Immature natural killer cell (primary cell): ENCODE measurements at regions not wholly inside any gene's neighbourhood (a gene's known extent, or its start where the extent isn't known, plus 50 kb on each side); places are given as distances from the start of the nearest gene placed in this dataset.

Experiments used
- DNase-seq, 3 donors: peaks; one replicate each; pipeline ENCODE4 v3.0.0; 2022; ENCODE audit warnings: mixed read lengths in 1 of 3
- H3K27ac Mint-ChIP-seq, 6 donors: one replicate each; pipeline ENCODE4 v1.8.0; 2020; ENCODE audit warnings: mixed read lengths in 6 of 6, mild to moderate bottlenecking in 5 of 6, inconsistent platforms in 4 of 6, moderate library complexity in 3 of 6
- H3K27me3 Mint-ChIP-seq, 3 donors: one replicate each; pipeline ENCODE4 v1.8.0; 2020 to 2021; ENCODE audit warnings: low read depth in 3 of 3, mild to moderate bottlenecking in 3 of 3, mixed read lengths in 3 of 3, moderate library complexity in 3 of 3, inconsistent platforms in 1 of 3
- H3K36me3 Mint-ChIP-seq, 3 donors: one replicate each; pipeline ENCODE4 v1.8.0; 2020; ENCODE audit warnings: mixed read lengths in 3 of 3, inconsistent platforms in 2 of 3, mild to moderate bottlenecking in 2 of 3
- H3K4me1 Mint-ChIP-seq, 2 donors: one replicate each; pipeline ENCODE4 v1.8.0; 2020; ENCODE audit warnings: inconsistent platforms in 2 of 2, mild to moderate bottlenecking in 2 of 2, mixed read lengths in 2 of 2, moderate library complexity in 1 of 2
- H3K4me3 Mint-ChIP-seq, 5 donors: one replicate each; pipeline ENCODE4 v1.8.0; 2020; ENCODE audit warnings: mild to moderate bottlenecking in 5 of 5, mixed read lengths in 5 of 5, inconsistent platforms in 3 of 5, moderate library complexity in 3 of 5
- H3K9me3 Mint-ChIP-seq, 6 donors: one replicate each; pipeline ENCODE4 v1.8.0; 2020; ENCODE audit warnings: mild to moderate bottlenecking in 6 of 6, mixed read lengths in 6 of 6, inconsistent platforms in 4 of 6, moderate library complexity in 3 of 6

GRCh38 chr5:113825176-113825575 is 311.7 kb downstream of the YTHDC2 start:
- no peak overlapping the region for H3K27ac Mint-ChIP-seq
- H3K4me3 Mint-ChIP-seq: no peak overlapping the region
- H3K9me3 Mint-ChIP-seq: peaks cover 4 to 28% (median 8%) of the 10 kb centered on the region in 6 donors
- peaks cover 0 to 4% (median 0%) of the 10 kb centered on the region in 3 donors for H3K36me3 Mint-ChIP-seq
- no peaks in the 10 kb centered on the region for H3K4me1 Mint-ChIP-seq
- no peak for DNase-seq
- no peaks in the 10 kb centered on the region for H3K27me3 Mint-ChIP-seq

- Mint-ChIP-seq H3K4me3 (no peak overlapping the region), H3K4me1 (no peaks in the 10 kb centered on the region), H3K27me3 (peaks cover 0 to 2% (median 1%) of the 10 kb centered on the region in 3 donors), H3K27ac (no peak overlapping the region), H3K36me3 (no peaks in the 10 kb centered on the region), H3K9me3 (peaks cover 2 to 8% (median 4%) of the 10 kb centered on the region in 6 donors)
- DNase-seq: no peak
Observed at GRCh38 chr5:113846941-113847340, 333.4 kb downstream of the YTHDC2 start.

- peaks cover 0 to 4% (median 0%) of the 10 kb centered on the region in 3 donors for H3K27me3 Mint-ChIP-seq
- peaks cover 2 to 33% (median 10%) of the 10 kb centered on the region in 6 donors for H3K9me3 Mint-ChIP-seq
- no peaks in the 10 kb centered on the region for H3K36me3 Mint-ChIP-seq
- no peak overlapping the region for H3K4me3 Mint-ChIP-seq
- no peaks in the 10 kb centered on the region for H3K4me1 Mint-ChIP-seq
- H3K27ac Mint-ChIP-seq: no peak overlapping the region
- DNase-seq: no peak
Observed at GRCh38 chr5:113864437-113864836, 350.9 kb downstream of the YTHDC2 start.

- Mint-ChIP-seq H3K27me3 (peaks cover 0 to 7% (median 0%) of the 10 kb centered on the region in 3 donors), H3K9me3 (peaks cover 5 to 30% (median 16%) of the 10 kb centered on the region in 6 donors), H3K36me3 (no peaks in the 10 kb centered on the region), H3K4me1 (no peaks in the 10 kb centered on the region), H3K4me3 (no peak overlapping the region), H3K27ac (no peak overlapping the region)
- DNase-seq: no peak
Observed at GRCh38 chr5:113866763-113867162, 353.3 kb downstream of the YTHDC2 start.

GRCh38 chr5:113869611-113870010 is 356.1 kb downstream of the YTHDC2 start:
- H3K9me3 Mint-ChIP-seq: peaks cover 5 to 30% (median 15%) of the 10 kb centered on the region in 6 donors
- H3K36me3 Mint-ChIP-seq: no peaks in the 10 kb centered on the region
- no peaks in the 10 kb centered on the region for H3K4me1 Mint-ChIP-seq
- H3K27me3 Mint-ChIP-seq: peaks cover 0 to 7% (median 2%) of the 10 kb centered on the region in 3 donors
- DNase-seq: no peak
- no peak overlapping the region for H3K4me3 Mint-ChIP-seq
- no peak overlapping the region for H3K27ac Mint-ChIP-seq

- Mint-ChIP-seq H3K27ac (no peak overlapping the region), H3K9me3 (peaks cover 7 to 22% (median 11%) of the 10 kb centered on the region in 6 donors), H3K36me3 (no peaks in the 10 kb centered on the region), H3K4me3 (no peak overlapping the region), H3K4me1 (no peaks in the 10 kb centered on the region), H3K27me3 (peaks cover 0 to 7% (median 4%) of the 10 kb centered on the region in 3 donors)
- no peak for DNase-seq
Observed at GRCh38 chr5:113871972-113872371, 358.5 kb downstream of the YTHDC2 start.

GRCh38 chr5:113875096-113875495 is 361.6 kb downstream of the YTHDC2 start:
- Mint-ChIP-seq H3K27ac (no peak overlapping the region), H3K4me1 (no peaks in the 10 kb centered on the region), H3K27me3 (peaks cover 0 to 4% (median 4%) of the 10 kb centered on the region in 3 donors), H3K9me3 (peaks cover 4 to 10% (median 8%) of the 10 kb centered on the region in 6 donors), H3K4me3 (no peak overlapping the region), H3K36me3 (no peaks in the 10 kb centered on the region)
- DNase-seq: no peak

GRCh38 chr5:113891491-113891890 is 378.0 kb downstream of the YTHDC2 start:
- no peak for DNase-seq
- Mint-ChIP-seq H3K36me3 (peaks cover 0 to 3% (median 0%) of the 10 kb centered on the region in 3 donors), H3K27ac (no peak overlapping the region), H3K27me3 (peaks cover 0 to 3% (median 2%) of the 10 kb centered on the region in 3 donors), H3K9me3 (peaks cover 0 to 9% (median 3%) of the 10 kb centered on the region in 6 donors), H3K4me3 (no peak overlapping the region), H3K4me1 (no peaks in the 10 kb centered on the region)

- Mint-ChIP-seq H3K27ac (no peak overlapping the region), H3K4me1 (no peaks in the 10 kb centered on the region), H3K4me3 (no peak overlapping the region)
Observed at GRCh38 chr5:113896789-113897188, 383.3 kb downstream of the YTHDC2 start.

GRCh38 chr5:113897748-113898147 is 384.3 kb downstream of the YTHDC2 start:
- Mint-ChIP-seq H3K27ac (no peak overlapping the region), H3K36me3 (no peaks in the 10 kb centered on the region), H3K27me3 (peaks cover 0 to 2% (median 0%) of the 10 kb centered on the region in 3 donors), H3K9me3 (peaks cover 0 to 8% (median 2%) of the 10 kb centered on the region in 6 donors), H3K4me1 (no peaks in the 10 kb centered on the region), H3K4me3 (no peak overlapping the region)
- no peak for DNase-seq

More at GRCh38 chr5:113896789-113897188, 383.3 kb downstream of the YTHDC2 start:
- DNase-seq: no peak
- H3K9me3 Mint-ChIP-seq: peaks cover 0 to 8% (median under 1%) of the 10 kb centered on the region in 6 donors
- H3K27me3 Mint-ChIP-seq: peaks cover 0 to 2% (median 0%) of the 10 kb centered on the region in 3 donors
- no peaks in the 10 kb centered on the region for H3K36me3 Mint-ChIP-seq

- H3K9me3 Mint-ChIP-seq: peaks cover 0 to 8% (median 2%) of the 10 kb centered on the region in 6 donors
- H3K36me3 Mint-ChIP-seq: no peaks in the 10 kb centered on the region
- H3K27ac Mint-ChIP-seq: no peak overlapping the region
- H3K4me3 Mint-ChIP-seq: no peak overlapping the region
- DNase-seq: no peak
- no peaks in the 10 kb centered on the region for H3K27me3 Mint-ChIP-seq
- no peaks in the 10 kb centered on the region for H3K4me1 Mint-ChIP-seq
Observed at GRCh38 chr5:113900141-113900540, 386.6 kb downstream of the YTHDC2 start.

GRCh38 chr5:113900816-113901215 is 387.3 kb downstream of the YTHDC2 start:
- Mint-ChIP-seq H3K9me3 (peaks cover 0 to 8% (median 2%) of the 10 kb centered on the region in 6 donors), H3K27me3 (no peaks in the 10 kb centered on the region), H3K27ac (no peak overlapping the region), H3K36me3 (no peaks in the 10 kb centered on the region), H3K4me1 (no peaks in the 10 kb centered on the region), H3K4me3 (no peak overlapping the region)
- no peak for DNase-seq

GRCh38 chr5:113901718-113902117 is 388.2 kb downstream of the YTHDC2 start:
- no peaks in the 10 kb centered on the region for H3K36me3 Mint-ChIP-seq
- H3K4me3 Mint-ChIP-seq: no peak overlapping the region
- no peaks in the 10 kb centered on the region for H3K4me1 Mint-ChIP-seq
- H3K27ac Mint-ChIP-seq: no peak overlapping the region
- H3K9me3 Mint-ChIP-seq: peaks cover 0 to 8% (median 2%) of the 10 kb centered on the region in 6 donors
- no peaks in the 10 kb centered on the region for H3K27me3 Mint-ChIP-seq
- DNase-seq: no peak

- Mint-ChIP-seq H3K4me3 (no peak overlapping the region), H3K9me3 (peaks cover 0 to 5% (median 0%) of the 10 kb centered on the region in 6 donors), H3K27me3 (no peaks in the 10 kb centered on the region), H3K27ac (no peak overlapping the region), H3K36me3 (no peaks in the 10 kb centered on the region), H3K4me1 (no peaks in the 10 kb centered on the region)
- no peak for DNase-seq
Observed at GRCh38 chr5:113902917-113903660, 389.6 kb downstream of the YTHDC2 start.
